ENCODE measurements at regions not wholly inside any gene's neighbourhood (a gene's known extent, or its start where the extent isn't known, plus 50 kb on each side); places are given as distances from the start of the nearest gene placed in this dataset.

- H4K20me1 ChIP-seq (ENCODE audit: insufficient read depth, low read length), result no peaks in the 10 kb centered on the region
- H2AFZ ChIP-seq (ENCODE audit: low read depth, low read length), result no peak overlapping the region
- H3K4me2 ChIP-seq (ENCODE audit: low read length), result no peak overlapping the region
- no peaks in the 10 kb centered on the region for H3K9me3 ChIP-seq (ENCODE audit: insufficient read depth, low read length)
- TF ChIP-seq EZH2phosphoT487 (IDR thresholded peaks at IDR 0.05; ENCODE audit: low read depth) (no peak), CTCF (IDR thresholded peaks at IDR 0.05; ENCODE audit: low read depth, low read length) (no peak)
- no peaks in the 10 kb centered on the region for H3K4me1 ChIP-seq (ENCODE audit: low read length)
- H3K27ac ChIP-seq (ENCODE audit: low read length), result no peak overlapping the region
- H3K9ac ChIP-seq (ENCODE audit: low read length), result no peak overlapping the region
- no peak overlapping the region for H3K4me3 ChIP-seq (ENCODE audit: low read length)
- H3K36me3 ChIP-seq (replicated peaks; ENCODE audit: low read depth, low read length), result no peaks in the 10 kb centered on the region
- H3K79me2 ChIP-seq (ENCODE audit: low read length), result no peaks in the 10 kb centered on the region
- H3K27me3 ChIP-seq (ENCODE audit: low read depth, low read length), result no peaks in the 10 kb centered on the region
Observed at GRCh38 chr6:4603856-4604369, 172.3 kb upstream of the CDYL start.

GRCh38 chr6:4603291-4603690, 172.9 kb upstream of the CDYL start:
- Histone ChIP-seq H3K4me3 (ENCODE audit: low read length) (no peak overlapping the region), H3K79me2 (ENCODE audit: low read length) (no peaks in the 10 kb centered on the region), H3K4me2 (ENCODE audit: low read length) (no peak overlapping the region), H4K20me1 (ENCODE audit: insufficient read depth, low read length) (no peaks in the 10 kb centered on the region), H2AFZ (ENCODE audit: low read depth, low read length) (no peak overlapping the region), H3K36me3 (replicated peaks; ENCODE audit: low read depth, low read length) (no peaks in the 10 kb centered on the region), H3K27me3 (ENCODE audit: low read depth, low read length) (no peaks in the 10 kb centered on the region), H3K4me1 (ENCODE audit: low read length) (no peaks in the 10 kb centered on the region), H3K9me3 (ENCODE audit: insufficient read depth, low read length) (no peaks in the 10 kb centered on the region), H3K27ac (ENCODE audit: low read length) (no peak overlapping the region), H3K9ac (ENCODE audit: low read length) (no peak overlapping the region)
- TF ChIP-seq CTCF (IDR thresholded peaks at IDR 0.05; ENCODE audit: low read depth, low read length) (no peak), EZH2phosphoT487 (IDR thresholded peaks at IDR 0.05; ENCODE audit: low read depth) (no peak)

GRCh38 chr6:4599924-4600323, 176.3 kb upstream of the CDYL start:
- Histone ChIP-seq H2AFZ (ENCODE audit: low read depth, low read length) (no peak overlapping the region), H4K20me1 (ENCODE audit: insufficient read depth, low read length) (no peaks in the 10 kb centered on the region), H3K9me3 (ENCODE audit: insufficient read depth, low read length) (no peaks in the 10 kb centered on the region), H3K36me3 (replicated peaks; ENCODE audit: low read depth, low read length) (no peaks in the 10 kb centered on the region), H3K9ac (ENCODE audit: low read length) (no peak overlapping the region), H3K4me3 (ENCODE audit: low read length) (no peak overlapping the region), H3K4me1 (ENCODE audit: low read length) (no peaks in the 10 kb centered on the region), H3K4me2 (ENCODE audit: low read length) (no peak overlapping the region), H3K27me3 (ENCODE audit: low read depth, low read length) (no peaks in the 10 kb centered on the region), H3K27ac (ENCODE audit: low read length) (no peak overlapping the region), H3K79me2 (ENCODE audit: low read length) (no peaks in the 10 kb centered on the region)
- no peak for TF ChIP-seq EZH2phosphoT487 (IDR thresholded peaks at IDR 0.05; ENCODE audit: low read depth)
- TF ChIP-seq CTCF (IDR thresholded peaks at IDR 0.05; ENCODE audit: low read depth, low read length), result no peak

GRCh38 chr6:4598384-4598995, 177.7 kb upstream of the CDYL start:
- no peaks in the 10 kb centered on the region for H3K9me3 ChIP-seq (ENCODE audit: insufficient read depth, low read length)
- no peak overlapping the region for H3K4me3 ChIP-seq (ENCODE audit: low read length)
- H3K36me3 ChIP-seq (replicated peaks; ENCODE audit: low read depth, low read length), result no peaks in the 10 kb centered on the region
- H3K4me1 ChIP-seq (ENCODE audit: low read length), result no peaks in the 10 kb centered on the region
- no peaks in the 10 kb centered on the region for H3K79me2 ChIP-seq (ENCODE audit: low read length)
- H3K27ac ChIP-seq (ENCODE audit: low read length), result no peak overlapping the region
- TF ChIP-seq EZH2phosphoT487 (IDR thresholded peaks at IDR 0.05; ENCODE audit: low read depth), result no peak
- TF ChIP-seq CTCF (IDR thresholded peaks at IDR 0.05; ENCODE audit: low read depth, low read length), result no peak
- H3K27me3 ChIP-seq (ENCODE audit: low read depth, low read length), result no peaks in the 10 kb centered on the region
- no peak overlapping the region for H3K4me2 ChIP-seq (ENCODE audit: low read length)
- H4K20me1 ChIP-seq (ENCODE audit: insufficient read depth, low read length), result no peaks in the 10 kb centered on the region
- H2AFZ ChIP-seq (ENCODE audit: low read depth, low read length), result no peak overlapping the region
- H3K9ac ChIP-seq (ENCODE audit: low read length), result no peak overlapping the region
